Endodermal cell (in vitro differentiated cells): ENCODE measurements at regions not wholly inside any gene's neighbourhood (a gene's known extent, or its start where the extent isn't known, plus 50 kb on each side); places are given as distances from the start of the nearest gene placed in this dataset.
A peak's percentile ranks its signal among the peaks of the same experiment; 100 is the strongest.

Experiments used
- DNase-seq: peaks from one replicate; pipeline ENCODE4 v3.0.0-alpha.2; 2017
- H3K27ac ChIP-seq: 2 replicates; pipeline ENCODE4 v1.5.1; 2013; ENCODE audit warnings: mild to moderate bottlenecking, low read depth, low read length, moderate library complexity
- H3K27me3 ChIP-seq: 2 replicates; pipeline ENCODE4 v1.6.1; 2013; ENCODE audit warnings: mild to moderate bottlenecking, low read length, moderate library complexity; ENCODE audit not compliant: insufficient read depth, control insufficient read depth, poor library complexity, severe bottlenecking
- H3K36me3 ChIP-seq: 2 replicates; pipeline ENCODE4 v1.7.0; 2013; ENCODE audit warnings: mild to moderate bottlenecking, low read length, moderate library complexity; ENCODE audit not compliant: control insufficient read depth, insufficient read depth
- H3K4me1 ChIP-seq: one replicate; pipeline ENCODE4 v1.7.0; 2013; ENCODE audit warnings: low read length; ENCODE audit not compliant: control insufficient read depth, insufficient read depth
- H3K4me3 ChIP-seq: 2 replicates; pipeline ENCODE4 v1.5.1; 2013; ENCODE audit warnings: mild to moderate bottlenecking, low read length, moderate library complexity
- H3K9ac ChIP-seq: 2 replicates; pipeline ENCODE4 v1.6.1; 2013; ENCODE audit warnings: mild to moderate bottlenecking, low read length, moderate library complexity; ENCODE audit not compliant: poor library complexity, severe bottlenecking; ENCODE audit errors: extremely low read depth
- H3K9me3 ChIP-seq: 2 replicates; pipeline ENCODE4 v1.6.1; 2013; ENCODE audit warnings: mild to moderate bottlenecking, low read length, moderate library complexity; ENCODE audit not compliant: control insufficient read depth
- H3K27ac Mint-ChIP-seq: 2 replicates; pipeline ENCODE4 v1.8.0; 2020; ENCODE audit warnings: mixed read lengths
- H3K27me3 Mint-ChIP-seq: 2 replicates; pipeline ENCODE4 v1.8.0; 2021; ENCODE audit warnings: mild to moderate bottlenecking, mixed read lengths; ENCODE audit not compliant: insufficient read depth
- H3K36me3 Mint-ChIP-seq: 2 replicates; pipeline ENCODE4 v1.8.0; 2020; ENCODE audit warnings: low read depth, mixed read lengths
- H3K4me1 Mint-ChIP-seq: 2 replicates; pipeline ENCODE4 v1.8.0; 2020; ENCODE audit warnings: mixed read lengths
- H3K4me3 Mint-ChIP-seq: 2 replicates; pipeline ENCODE4 v1.8.0; 2020; ENCODE audit warnings: mild to moderate bottlenecking, moderate library complexity, mixed read lengths
- H3K9me3 Mint-ChIP-seq: 2 replicates; pipeline ENCODE4 v1.8.0; 2020; ENCODE audit warnings: mild to moderate bottlenecking, mixed read lengths
- CTCF ChIP-seq: fragments of 200-600 bp; sonication (generic); conservative IDR thresholded peaks from 2 replicates; pipeline ENCODE4 v1.5.0; 2021; ENCODE audit warnings: antibody characterized with exemption, mild to moderate bottlenecking
- WGBS, 2 experiments: methylation state at CpG; one replicate each; pipeline versions ENCODE4 v1.1.5 to v1.1.7; 2013; ENCODE audit warnings: missing lambda C conversion rate in 2 of 2, mixed read lengths in 1 of 2; ENCODE audit not compliant: insufficient coverage in 1 of 2, insufficient read length in 1 of 2; 5-methylcytosine and 5-hydroxymethylcytosine counted together

GRCh38 chr18:27606741-27607140 is 421.6 kb upstream of the CHST9 start:
- 69% methylated on average over 2 of the region's 2 CpGs; no CpG with 5 or more reads in 1 of the 2 experiments for WGBS, 2 experiments
- Histone ChIP-seq H3K4me1 (no peaks in the 10 kb centered on the region), H3K36me3 (no peaks in the 10 kb centered on the region), H3K27me3 (no peaks in the 10 kb centered on the region), H3K9me3 (peaks cover 2% of the 10 kb centered on the region), H3K9ac (no peak overlapping the region), H3K27ac (no peak overlapping the region), H3K4me3 (no peak overlapping the region)
- H3K4me1 Mint-ChIP-seq = peaks cover 10% of the 10 kb centered on the region
- no peak overlapping the region for H3K4me3 Mint-ChIP-seq
- H3K9me3 Mint-ChIP-seq = peaks cover 3% of the 10 kb centered on the region
- TF ChIP-seq CTCF = no peak
- no peak overlapping the region for H3K27ac Mint-ChIP-seq
- no peak for DNase-seq
- H3K27me3 Mint-ChIP-seq = no peaks in the 10 kb centered on the region
- no peaks in the 10 kb centered on the region for H3K36me3 Mint-ChIP-seq

GRCh38 chr18:27605107-27605834 is 420.2 kb upstream of the CHST9 start:
- no peaks in the 10 kb centered on the region for H3K4me1 ChIP-seq
- H3K27ac ChIP-seq = no peak overlapping the region
- peak; percentile 85 for DNase-seq
- WGBS, 2 experiments = 22 to 36% methylated on average over 4 to 5 of the region's 5 CpGs
- no peaks in the 10 kb centered on the region for H3K36me3 Mint-ChIP-seq
- no peaks in the 10 kb centered on the region for H3K36me3 ChIP-seq
- H3K4me3 Mint-ChIP-seq = no peak overlapping the region
- H3K4me3 ChIP-seq = no peak overlapping the region
- no peaks in the 10 kb centered on the region for H3K27me3 ChIP-seq
- H3K9ac ChIP-seq = no peak overlapping the region
- H3K4me1 Mint-ChIP-seq = peaks cover 10% of the 10 kb centered on the region
- TF ChIP-seq CTCF = peak; percentile 93
- H3K9me3 Mint-ChIP-seq = peaks cover 11% of the 10 kb centered on the region
- no peaks in the 10 kb centered on the region for H3K27me3 Mint-ChIP-seq
- no peak overlapping the region for H3K27ac Mint-ChIP-seq
- peaks cover 12% of the 10 kb centered on the region for H3K9me3 ChIP-seq

GRCh38 chr18:27604583-27604982 is 419.5 kb upstream of the CHST9 start:
- no peak for DNase-seq
- H3K9ac ChIP-seq = no peak overlapping the region
- no peaks in the 10 kb centered on the region for H3K4me1 ChIP-seq
- no peaks in the 10 kb centered on the region for H3K27me3 ChIP-seq
- H3K4me1 Mint-ChIP-seq = peaks cover 10% of the 10 kb centered on the region
- H3K9me3 Mint-ChIP-seq = peaks cover 11% of the 10 kb centered on the region
- H3K4me3 Mint-ChIP-seq = no peak overlapping the region
- peak overlapping the region; percentile 26 for H3K27ac Mint-ChIP-seq
- no peaks in the 10 kb centered on the region for H3K27me3 Mint-ChIP-seq
- peaks cover 12% of the 10 kb centered on the region for H3K9me3 ChIP-seq
- no peak overlapping the region for H3K4me3 ChIP-seq
- H3K27ac ChIP-seq = no peak overlapping the region
- no peaks in the 10 kb centered on the region for H3K36me3 Mint-ChIP-seq
- no peak for TF ChIP-seq CTCF
- no peaks in the 10 kb centered on the region for H3K36me3 ChIP-seq
- WGBS, 2 experiments = 45 to 51% methylated on average over 4 of the region's 4 CpGs
